D721Med (cell line): ENCODE measurements at regions not wholly inside any gene's neighbourhood (a gene's known extent, or its start where the extent isn't known, plus 50 kb on each side); places are given as distances from the start of the nearest gene placed in this dataset.

Experiments
- DNase-seq: peaks from one replicate; pipeline ENCODE4 v3.0.0; 2011; ENCODE audit warnings: low spot score; ENCODE audit not compliant: insufficient read length
- FAIRE-seq: peaks from 2 replicates; lab custom pipeline; 2011; peaks lifted over from hg19 to GRCh38; lab: Jason Lieb, UNC
- TF ChIP-seq, protein P1 (sequence below): IDR thresholded peaks from 2 replicates; pipeline ENCODE4 v1.5.1; 2012; ENCODE audit warnings: mild to moderate bottlenecking, control low read depth; ENCODE audit not compliant: insufficient read depth; ENCODE audit errors: missing control alignments

DNA sequence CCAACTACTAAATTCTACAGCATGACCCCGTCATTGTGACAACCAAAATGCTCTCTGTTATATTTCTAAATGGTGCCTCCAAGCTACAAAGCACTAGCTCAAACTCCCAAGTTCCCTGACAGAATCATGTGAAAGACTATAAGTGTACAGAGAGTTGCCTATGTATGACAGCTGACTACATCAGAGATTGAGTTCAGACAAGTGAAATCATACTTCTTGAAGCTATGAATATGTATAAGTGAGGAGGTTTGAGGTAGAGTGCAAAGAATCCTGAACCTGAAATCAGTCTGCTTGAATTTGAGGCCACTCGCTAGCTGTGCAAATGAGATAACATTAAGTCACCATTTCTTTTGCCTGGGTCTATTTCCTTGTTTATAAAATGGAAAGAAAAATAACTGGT is 63.9 kb upstream of the TP63 start:
- TF ChIP-seq, protein P1, sequence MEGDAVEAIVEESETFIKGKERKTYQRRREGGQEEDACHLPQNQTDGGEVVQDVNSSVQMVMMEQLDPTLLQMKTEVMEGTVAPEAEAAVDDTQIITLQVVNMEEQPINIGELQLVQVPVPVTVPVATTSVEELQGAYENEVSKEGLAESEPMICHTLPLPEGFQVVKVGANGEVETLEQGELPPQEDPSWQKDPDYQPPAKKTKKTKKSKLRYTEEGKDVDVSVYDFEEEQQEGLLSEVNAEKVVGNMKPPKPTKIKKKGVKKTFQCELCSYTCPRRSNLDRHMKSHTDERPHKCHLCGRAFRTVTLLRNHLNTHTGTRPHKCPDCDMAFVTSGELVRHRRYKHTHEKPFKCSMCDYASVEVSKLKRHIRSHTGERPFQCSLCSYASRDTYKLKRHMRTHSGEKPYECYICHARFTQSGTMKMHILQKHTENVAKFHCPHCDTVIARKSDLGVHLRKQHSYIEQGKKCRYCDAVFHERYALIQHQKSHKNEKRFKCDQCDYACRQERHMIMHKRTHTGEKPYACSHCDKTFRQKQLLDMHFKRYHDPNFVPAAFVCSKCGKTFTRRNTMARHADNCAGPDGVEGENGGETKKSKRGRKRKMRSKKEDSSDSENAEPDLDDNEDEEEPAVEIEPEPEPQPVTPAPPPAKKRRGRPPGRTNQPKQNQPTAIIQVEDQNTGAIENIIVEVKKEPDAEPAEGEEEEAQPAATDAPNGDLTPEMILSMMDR = no peak
- FAIRE-seq = no peak
- DNase-seq = no peak

DNA sequence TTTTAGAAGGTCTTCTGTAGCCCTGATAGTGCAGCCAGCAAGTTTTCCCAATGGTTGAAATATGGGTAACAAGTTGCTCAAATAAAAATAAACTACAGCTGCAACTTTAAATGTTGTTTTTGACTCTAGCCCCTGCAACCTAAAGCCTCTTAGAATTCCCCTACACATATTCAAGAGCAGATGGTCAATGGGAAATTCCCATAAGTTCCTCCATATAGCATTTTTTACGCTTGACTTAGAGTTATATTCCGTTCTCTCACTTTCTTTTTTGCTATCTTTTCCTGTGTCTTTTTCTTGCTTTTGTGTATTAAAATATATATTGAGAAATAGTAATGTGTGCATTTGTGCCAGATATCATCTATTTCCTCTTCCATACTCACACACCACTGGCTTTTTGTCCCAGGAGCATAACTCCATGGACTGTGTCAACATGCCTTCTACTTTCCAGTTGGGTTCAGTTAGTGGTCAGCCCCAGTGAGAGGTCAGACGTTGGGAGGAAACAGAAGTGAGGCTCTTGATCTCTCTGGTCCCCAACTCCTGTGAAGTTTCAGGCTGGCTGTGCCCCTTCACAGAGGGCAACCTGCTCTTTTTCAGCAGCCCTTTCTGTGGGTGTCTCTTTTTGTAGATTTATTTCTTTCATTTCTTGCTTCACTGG is 63.3 kb upstream of the TP63 start:
- TF ChIP-seq, protein P1 = no peak
- FAIRE-seq (no peak), DNase-seq (no peak)

DNA sequence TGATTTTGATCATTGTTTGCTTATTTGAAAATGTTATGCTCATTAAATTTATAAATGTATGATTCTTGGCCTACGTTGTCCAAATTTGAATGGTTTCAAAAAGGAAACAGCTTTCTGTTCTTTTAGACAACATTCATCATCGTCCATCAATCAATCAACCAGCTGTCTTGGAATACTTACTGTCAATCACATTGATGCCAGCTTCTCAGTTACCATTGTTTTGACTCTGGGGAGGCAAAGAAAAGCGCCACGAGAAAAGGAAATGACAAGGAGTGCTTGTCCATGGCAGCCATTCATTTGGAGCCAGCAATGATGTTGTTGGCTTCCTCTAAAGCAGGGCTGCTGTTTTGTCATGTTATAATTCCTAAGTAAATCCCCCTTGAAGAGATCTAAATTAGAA is 62.2 kb upstream of the TP63 start:
- DNase-seq = no peak
- TF ChIP-seq, protein P1 = no peak
- FAIRE-seq = no peak

DNA sequence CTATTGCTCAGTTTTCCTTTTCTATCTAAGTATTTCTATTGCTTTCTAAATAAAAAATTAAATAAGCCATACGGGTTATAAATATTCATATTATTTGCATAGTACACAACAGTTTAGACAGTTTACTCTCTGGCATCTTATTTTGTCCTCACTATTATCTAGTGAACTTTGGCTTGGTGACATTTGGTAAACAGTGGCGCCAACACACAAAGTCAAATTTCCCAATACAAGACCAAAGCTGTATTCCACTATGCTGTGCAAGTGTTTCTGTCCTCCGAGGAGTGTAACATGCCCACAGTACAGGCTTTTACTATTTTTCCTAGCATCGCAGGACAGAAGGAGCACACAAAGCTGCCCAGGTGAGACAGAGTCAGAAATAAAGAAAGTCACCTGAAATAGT is 61.7 kb upstream of the TP63 start:
- FAIRE-seq = no peak
- TF ChIP-seq, protein P1 = no peak
- no peak for DNase-seq

DNA sequence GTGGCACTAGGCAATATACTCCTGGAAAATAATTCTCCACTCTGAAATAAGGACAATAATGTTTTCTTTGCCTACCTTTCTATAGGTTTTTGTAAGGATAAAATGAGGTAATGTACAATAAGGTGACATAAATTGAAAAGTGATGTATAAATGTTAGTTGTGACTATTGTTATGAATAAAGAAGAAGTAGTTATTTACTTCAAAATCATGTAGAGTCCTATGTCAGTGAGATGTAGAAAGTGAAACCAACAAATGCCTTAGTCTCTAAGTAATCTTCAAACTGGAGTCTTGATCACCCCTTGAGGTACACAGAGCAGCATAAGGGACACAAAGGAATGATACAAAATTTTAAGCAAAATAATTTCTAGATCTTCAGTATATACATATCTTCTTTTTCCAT is 60.3 kb upstream of the TP63 start:
- no peak for FAIRE-seq
- TF ChIP-seq, protein P1 = no peak

DNA sequence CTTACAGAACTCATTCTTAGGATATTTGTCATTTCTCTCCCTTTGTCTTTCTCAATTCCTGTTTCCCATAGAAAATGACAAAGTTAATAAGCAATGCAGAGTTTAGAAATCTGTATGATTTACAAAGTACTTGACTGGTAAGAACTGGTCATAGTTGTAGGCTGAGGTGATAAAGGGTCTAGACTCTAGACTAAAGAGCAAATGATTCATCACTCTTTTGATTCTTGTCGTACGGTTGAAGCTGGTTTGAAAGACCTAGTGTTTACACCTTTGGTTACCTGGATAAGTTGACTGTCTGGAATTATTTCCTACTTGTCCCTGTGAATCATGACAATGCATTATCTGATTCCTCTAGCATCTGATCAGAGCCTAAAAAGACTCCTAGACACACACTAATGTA is 58.9 kb upstream of the TP63 start:
- no peak for FAIRE-seq
- TF ChIP-seq, protein P1 = no peak
- no peak for DNase-seq

More for the DNA sequence above, 60.3 kb upstream of the TP63 start:
- no peak for DNase-seq

DNA sequence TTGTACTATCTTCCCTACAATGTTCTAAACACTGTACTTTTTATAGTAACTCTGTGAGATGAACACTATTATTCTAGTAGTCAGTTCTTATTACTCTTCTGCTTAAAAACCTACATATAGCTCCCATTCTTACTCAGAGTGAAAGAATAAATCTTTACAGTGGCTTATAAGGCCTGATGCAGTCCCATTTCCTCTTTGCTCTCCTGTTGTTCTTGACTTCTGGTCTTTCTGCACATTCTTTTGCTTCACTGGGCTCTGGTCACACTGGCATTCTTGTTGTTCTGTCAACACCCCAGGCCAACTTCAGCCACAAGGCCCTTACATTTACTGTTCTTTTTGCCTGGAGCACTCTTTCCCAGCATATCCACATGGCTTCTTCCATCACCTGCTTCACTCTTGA is 58.2 kb upstream of the TP63 start:
- no peak for DNase-seq
- TF ChIP-seq, protein P1 = no peak
- no peak for FAIRE-seq
